HG03025 (cell line): ENCODE measurements at regions not wholly inside any gene's neighbourhood (a gene's known extent, or its start where the extent isn't known, plus 50 kb on each side); places are given as distances from the start of the nearest gene placed in this dataset.

Experiments
- ATAC-seq: cut with Tn5 transposase; IDR thresholded peaks from one replicate; pipeline ENCODE4 v1.9.1; 2021; ENCODE audit warnings: mild to moderate bottlenecking, moderate library complexity; ENCODE audit not compliant: unreplicated experiment, low FRiP score

GRCh38 chr6:121961619-121962125 lies 437.8 kb upstream of the HSF2 start:
- no peak for ATAC-seq

GRCh38 chr6:121963826-121964225 lies 435.6 kb upstream of the HSF2 start:
- no peak for ATAC-seq

- no peak for ATAC-seq
Measured at GRCh38 chr6:121965739-121966138, 433.7 kb upstream of the HSF2 start.

GRCh38 chr6:121967631-121968030 lies 431.8 kb upstream of the HSF2 start:
- no peak for ATAC-seq

GRCh38 chr6:121971931-121972335 lies 427.5 kb upstream of the HSF2 start:
- ATAC-seq = no peak

- no peak for ATAC-seq
Measured at GRCh38 chr6:121984956-121985355, 414.5 kb upstream of the HSF2 start.

- ATAC-seq = no peak
Measured at GRCh38 chr6:121993362-121993761, 406.1 kb upstream of the HSF2 start.

- no peak for ATAC-seq
Measured at GRCh38 chr6:121994919-121995318, 404.5 kb upstream of the HSF2 start.

- no peak for ATAC-seq
Measured at GRCh38 chr6:121998631-121999030, 400.8 kb upstream of the HSF2 start.

- no peak for ATAC-seq
Measured at GRCh38 chr6:121999456-122000065, 399.9 kb upstream of the HSF2 start.

GRCh38 chr6:122005661-122006060 lies 393.8 kb upstream of the HSF2 start:
- no peak for ATAC-seq

GRCh38 chr6:122007339-122007738 lies 392.1 kb upstream of the HSF2 start:
- ATAC-seq = no peak

- ATAC-seq = no peak
Measured at GRCh38 chr6:122008101-122008999, 391.1 kb upstream of the HSF2 start.

- no peak for ATAC-seq
Measured at GRCh38 chr6:122009000-122009350, 390.5 kb upstream of the HSF2 start.

GRCh38 chr6:122012578-122012977 lies 386.9 kb upstream of the HSF2 start:
- no peak for ATAC-seq

GRCh38 chr6:122014961-122015360 lies 384.5 kb upstream of the HSF2 start:
- ATAC-seq = no peak

GRCh38 chr6:122020588-122021264 lies 378.7 kb upstream of the HSF2 start:
- peak; percentile 83 for ATAC-seq

- ATAC-seq = no peak
Measured at GRCh38 chr6:122025104-122025503, 374.3 kb upstream of the HSF2 start.

GRCh38 chr6:122026582-122027369 lies 372.7 kb upstream of the HSF2 start:
- no peak for ATAC-seq

GRCh38 chr6:122028933-122029522 lies 370.4 kb upstream of the HSF2 start:
- no peak for ATAC-seq
